Trophoblast cell (in vitro differentiated cells and primary cell): ENCODE measurements at regions not wholly inside any gene's neighbourhood (a gene's known extent, or its start where the extent isn't known, plus 50 kb on each side); places are given as distances from the start of the nearest gene placed in this dataset.

Experiments used
- DNase-seq, 2 donors: peaks; one replicate each; pipeline ENCODE4 v3.0.0-alpha.2; 2016
- H2AFZ ChIP-seq: 2 replicates; pipeline ENCODE4 v1.6.1; 2013; ENCODE audit warnings: low read length, moderate library complexity, mild to moderate bottlenecking; ENCODE audit not compliant: insufficient read depth, poor library complexity
- H2AK5ac ChIP-seq: 2 replicates; pipeline ENCODE4 v1.6.1; 2013; ENCODE audit warnings: mild to moderate bottlenecking, low read length
- H2BK120ac ChIP-seq: 2 replicates; pipeline ENCODE4 v1.6.1; 2013; ENCODE audit warnings: low read length, mild to moderate bottlenecking, moderate library complexity; ENCODE audit not compliant: insufficient read depth, poor library complexity
- H2BK12ac ChIP-seq: 2 replicates; pipeline ENCODE4 v1.6.1; 2013; ENCODE audit warnings: mild to moderate bottlenecking, low read length, moderate library complexity
- H2BK5ac ChIP-seq: 2 replicates; pipeline ENCODE4 v1.6.1; 2013; ENCODE audit warnings: low read length, low read depth, moderate library complexity, mild to moderate bottlenecking; ENCODE audit not compliant: poor library complexity
- H3K14ac ChIP-seq: 2 replicates; pipeline ENCODE4 v1.6.1; 2013; ENCODE audit warnings: mild to moderate bottlenecking, low read length
- H3K18ac ChIP-seq: 2 replicates; pipeline ENCODE4 v1.6.1; 2013; ENCODE audit warnings: mild to moderate bottlenecking, low read length
- H3K23ac ChIP-seq: 2 replicates; pipeline ENCODE4 v1.6.1; 2013; ENCODE audit warnings: low read length
- H3K27ac ChIP-seq: 2 replicates; pipeline ENCODE4 v1.5.1; 2013; ENCODE audit warnings: low read depth, mild to moderate bottlenecking, inconsistent platforms, low read length, moderate library complexity
- H3K27me3 ChIP-seq: 2 replicates; pipeline ENCODE4 v1.6.1; 2013; ENCODE audit warnings: inconsistent platforms, mild to moderate bottlenecking, low read length, moderate library complexity; ENCODE audit not compliant: insufficient read depth
- H3K36me3 ChIP-seq, 2 experiments: 1 replicate in 1 of 2; 2 replicates in 1 of 2; pipeline ENCODE4 v1.6.1; 2013; ENCODE audit warnings: low read length in 2 of 2, mild to moderate bottlenecking in 2 of 2, moderate library complexity in 1 of 2; ENCODE audit not compliant: insufficient read depth in 2 of 2, control insufficient read depth in 1 of 2
- H3K4ac ChIP-seq: 2 replicates; pipeline ENCODE4 v1.6.1; 2013; ENCODE audit warnings: low read depth, mild to moderate bottlenecking, low read length, moderate library complexity
- H3K4me1 ChIP-seq, 2 experiments: 1 replicate in 1 of 2; 2 replicates in 1 of 2; pipeline ENCODE4 v1.6.1; 2013; ENCODE audit warnings: low read length in 2 of 2, mild to moderate bottlenecking in 2 of 2, moderate library complexity in 1 of 2; ENCODE audit not compliant: insufficient read depth in 2 of 2, control insufficient read depth in 1 of 2
- H3K4me2 ChIP-seq: 2 replicates; pipeline ENCODE4 v1.6.1; 2013; ENCODE audit warnings: inconsistent platforms, mild to moderate bottlenecking, low read length, moderate library complexity
- H3K4me3 ChIP-seq: 2 replicates; pipeline ENCODE4 v1.5.1; 2013; ENCODE audit warnings: mild to moderate bottlenecking, low read depth, low read length, inconsistent platforms
- H3K79me1 ChIP-seq: one replicate; pipeline ENCODE4 v1.6.1; 2013; ENCODE audit warnings: low read length
- H3K79me2 ChIP-seq: 2 replicates; pipeline ENCODE4 v1.6.1; 2013; ENCODE audit warnings: low read length, mild to moderate bottlenecking; ENCODE audit not compliant: control insufficient read depth, insufficient read depth, poor library complexity
- H3K9ac ChIP-seq: 2 replicates; pipeline ENCODE4 v1.6.1; 2013; ENCODE audit warnings: mild to moderate bottlenecking, low read length
- H3K9me3 ChIP-seq: 2 replicates; pipeline ENCODE4 v1.6.1; 2013; ENCODE audit warnings: low read depth, mild to moderate bottlenecking, control low read depth, inconsistent platforms, low read length; ENCODE audit not compliant: insufficient read depth
- H4K12ac ChIP-seq: 2 replicates; pipeline ENCODE4 v1.6.1; 2013; ENCODE audit warnings: low read depth, mild to moderate bottlenecking, low read length, moderate library complexity
- H4K8ac ChIP-seq: 2 replicates; pipeline ENCODE4 v1.6.1; 2013; ENCODE audit warnings: low read depth, mild to moderate bottlenecking, low read length, moderate library complexity
- H4K91ac ChIP-seq: one replicate; pipeline ENCODE4 v1.6.1; 2013; ENCODE audit warnings: low read depth, mild to moderate bottlenecking, low read length, moderate library complexity
- WGBS: extraction: QIAGEN DNeasy Blood & Tissue Kit; methylation state at CpG from one replicate; pipeline ENCODE4 v1.1.7; 2013; ENCODE audit warnings: missing lambda C conversion rate; ENCODE audit not compliant: insufficient read length, insufficient coverage; ENCODE audit errors: extremely low coverage; 5-methylcytosine and 5-hydroxymethylcytosine counted together

- no peak overlapping the region for H2BK120ac ChIP-seq
- no peak overlapping the region for H2AFZ ChIP-seq
- H3K27ac ChIP-seq, result no peak overlapping the region
- no peak overlapping the region for H4K8ac ChIP-seq
- H3K4me1 ChIP-seq, result no peaks in the 10 kb centered on the region
- no peak overlapping the region for H3K4me2 ChIP-seq
- no peaks in the 10 kb centered on the region for H3K9me3 ChIP-seq
- H3K36me3 ChIP-seq, result no peaks in the 10 kb centered on the region
- H3K9ac ChIP-seq, result no peak overlapping the region
- H3K27me3 ChIP-seq, result no peaks in the 10 kb centered on the region
- H3K4ac ChIP-seq, result no peak overlapping the region
- no peak overlapping the region for H3K4me3 ChIP-seq
- no peaks in the 10 kb centered on the region for H3K79me1 ChIP-seq
- H3K18ac ChIP-seq, result no peak overlapping the region
- no peak overlapping the region for H2AK5ac ChIP-seq
- no peak for DNase-seq
- H4K12ac ChIP-seq, result no peak overlapping the region
- H3K14ac ChIP-seq, result no peak overlapping the region
- H2BK12ac ChIP-seq, result no peak overlapping the region
- H4K91ac ChIP-seq, result no peak overlapping the region
- no peaks in the 10 kb centered on the region for H3K79me2 ChIP-seq
- WGBS, result no CpG with 5 or more reads among the region's 9 CpGs
- H3K23ac ChIP-seq, result no peak overlapping the region
- H2BK5ac ChIP-seq, result no peak overlapping the region
Measured at GRCh38 chr21:33125680-33126375, 55.9 kb downstream of the OLIG1 start.

DNA sequence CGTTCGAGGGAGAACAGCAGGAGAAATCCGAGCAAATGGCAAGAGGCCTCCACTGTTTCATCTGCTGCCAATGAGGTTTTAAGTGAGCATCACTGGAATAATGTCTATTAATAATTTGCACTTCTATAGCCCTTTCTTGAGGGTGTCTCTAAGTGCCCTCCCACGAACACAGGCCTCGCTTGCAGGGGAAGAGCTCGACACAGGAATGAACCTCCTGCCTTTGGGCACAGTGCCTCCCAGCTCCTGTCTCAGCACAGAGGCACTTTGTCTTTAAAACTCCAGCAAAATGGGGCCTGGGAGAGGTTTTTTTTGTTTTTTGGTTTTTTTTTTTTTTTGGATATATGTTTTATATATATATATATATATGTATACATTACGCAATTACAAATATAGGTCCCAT, 56.6 kb downstream of the OLIG1 start:
- DNase-seq, result no peak
- no peak overlapping the region for H2BK5ac ChIP-seq
- H3K27ac ChIP-seq, result no peak overlapping the region
- no peak overlapping the region for H3K18ac ChIP-seq
- no CpG with 5 or more reads among the region's 7 CpGs for WGBS
- H3K79me1 ChIP-seq, result no peaks in the 10 kb centered on the region
- H3K79me2 ChIP-seq, result no peaks in the 10 kb centered on the region
- no peak overlapping the region for H3K9ac ChIP-seq
- H4K8ac ChIP-seq, result no peak overlapping the region
- H3K9me3 ChIP-seq, result no peaks in the 10 kb centered on the region
- no peak overlapping the region for H3K23ac ChIP-seq
- H3K4ac ChIP-seq, result no peak overlapping the region
- H3K4me3 ChIP-seq, result no peak overlapping the region
- no peak overlapping the region for H3K14ac ChIP-seq
- no peak overlapping the region for H4K91ac ChIP-seq
- H3K27me3 ChIP-seq, result no peaks in the 10 kb centered on the region
- H2BK120ac ChIP-seq, result no peak overlapping the region
- H3K36me3 ChIP-seq, result no peaks in the 10 kb centered on the region
- H2AK5ac ChIP-seq, result no peak overlapping the region
- no peaks in the 10 kb centered on the region for H3K4me1 ChIP-seq
- H3K4me2 ChIP-seq, result no peak overlapping the region
- H2AFZ ChIP-seq, result no peak overlapping the region
- no peak overlapping the region for H2BK12ac ChIP-seq
- H4K12ac ChIP-seq, result no peak overlapping the region

DNA sequence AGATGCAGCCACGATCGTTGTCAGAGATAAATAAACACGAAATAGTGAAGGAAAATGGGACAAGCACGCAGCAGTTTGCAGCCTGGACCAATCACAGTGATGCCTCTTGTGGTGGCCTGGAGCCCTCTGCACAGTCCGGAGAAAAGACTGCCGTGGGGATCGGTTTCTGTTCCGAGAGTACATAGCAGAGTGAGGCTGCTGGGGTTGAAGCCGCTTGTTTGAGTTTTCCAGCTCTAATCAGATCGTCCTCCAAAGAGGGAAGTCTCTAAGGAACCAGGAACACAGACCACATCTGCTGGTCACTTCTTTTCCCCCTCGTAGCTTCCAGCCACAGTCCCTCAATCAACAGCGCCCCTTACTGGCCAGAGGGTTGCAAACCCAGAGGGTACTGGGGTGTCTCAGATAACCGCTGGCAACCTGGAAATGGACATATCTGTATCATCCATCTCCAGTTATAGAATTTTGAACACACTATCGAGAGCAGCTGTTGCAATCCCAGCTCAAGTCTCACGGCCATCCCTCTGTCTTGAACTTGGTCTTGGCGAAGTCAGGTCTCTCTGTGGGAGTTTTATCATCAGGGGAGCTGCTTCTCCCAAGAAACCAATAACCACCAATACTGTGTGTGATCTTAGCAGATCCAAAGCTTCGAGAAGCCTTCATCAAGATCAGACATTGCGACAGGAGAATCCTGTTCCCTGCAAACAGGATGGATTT, 57.4 kb downstream of the OLIG1 start:
- no peak overlapping the region for H3K27ac ChIP-seq
- no peaks in the 10 kb centered on the region for H3K79me1 ChIP-seq
- H2AK5ac ChIP-seq, result no peak overlapping the region
- DNase-seq, result peak; percentile 46 to 58
- H3K79me2 ChIP-seq, result no peaks in the 10 kb centered on the region
- no peak overlapping the region for H2BK5ac ChIP-seq
- H3K9me3 ChIP-seq, result no peaks in the 10 kb centered on the region
- H4K91ac ChIP-seq, result no peak overlapping the region
- H3K36me3 ChIP-seq, result no peaks in the 10 kb centered on the region
- H3K23ac ChIP-seq, result no peak overlapping the region
- peak overlapping the region; percentile 11 for H2AFZ ChIP-seq
- no peak overlapping the region for H3K4ac ChIP-seq
- peak overlapping the region; percentile 57 for H3K4me2 ChIP-seq
- no peak overlapping the region for H3K18ac ChIP-seq
- no peaks in the 10 kb centered on the region for H3K27me3 ChIP-seq
- no peaks in the 10 kb centered on the region for H3K4me1 ChIP-seq
- H3K9ac ChIP-seq, result no peak overlapping the region
- H3K14ac ChIP-seq, result no peak overlapping the region
- H2BK12ac ChIP-seq, result no peak overlapping the region
- H4K12ac ChIP-seq, result no peak overlapping the region
- H2BK120ac ChIP-seq, result no peak overlapping the region
- H4K8ac ChIP-seq, result no peak overlapping the region
- WGBS, result no CpG with 5 or more reads among the region's 18 CpGs
- no peak overlapping the region for H3K4me3 ChIP-seq

DNA sequence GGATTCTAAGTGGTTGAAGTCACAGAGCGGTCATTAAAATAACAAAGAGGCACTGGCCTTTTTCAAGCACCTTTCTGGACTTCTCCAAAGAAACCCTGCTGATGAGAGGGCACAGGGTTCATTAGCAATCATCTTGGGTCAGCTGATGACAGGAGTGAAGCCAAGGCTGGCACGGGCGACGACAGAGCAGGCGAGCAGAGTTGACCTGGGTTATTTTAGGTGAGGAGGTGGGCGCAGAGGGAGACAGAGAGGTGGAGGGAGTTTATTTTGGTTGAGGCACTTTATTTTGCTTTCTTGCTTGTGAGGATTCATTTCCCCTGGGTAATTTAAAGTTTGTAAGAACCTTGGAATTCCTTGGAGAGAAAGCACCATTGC, 57.9 kb downstream of the OLIG1 start:
- no peak overlapping the region for H4K91ac ChIP-seq
- no peak overlapping the region for H2BK120ac ChIP-seq
- H3K4me3 ChIP-seq, result no peak overlapping the region
- H3K14ac ChIP-seq, result no peak overlapping the region
- no peaks in the 10 kb centered on the region for H3K4me1 ChIP-seq
- no peaks in the 10 kb centered on the region for H3K79me1 ChIP-seq
- no peak overlapping the region for H3K9ac ChIP-seq
- no peak overlapping the region for H3K4ac ChIP-seq
- no peak overlapping the region for H4K8ac ChIP-seq
- no peak overlapping the region for H2BK5ac ChIP-seq
- H4K12ac ChIP-seq, result no peak overlapping the region
- no peak overlapping the region for H3K27ac ChIP-seq
- H2AK5ac ChIP-seq, result no peak overlapping the region
- no peak for DNase-seq
- H3K23ac ChIP-seq, result no peak overlapping the region
- H3K36me3 ChIP-seq, result no peaks in the 10 kb centered on the region
- no peaks in the 10 kb centered on the region for H3K9me3 ChIP-seq
- no peak overlapping the region for H2AFZ ChIP-seq
- H3K27me3 ChIP-seq, result no peaks in the 10 kb centered on the region
- WGBS, result no CpG with 5 or more reads among the region's 6 CpGs
- no peak overlapping the region for H3K18ac ChIP-seq
- no peaks in the 10 kb centered on the region for H3K79me2 ChIP-seq
- no peak overlapping the region for H2BK12ac ChIP-seq
- H3K4me2 ChIP-seq, result no peak overlapping the region
